GM12878 (cell line): ENCODE measurements at regions not wholly inside any gene's neighbourhood (a gene's known extent, or its start where the extent isn't known, plus 50 kb on each side); places are given as distances from the start of the nearest gene placed in this dataset.

ENCODE experiments used
- ATF2 ChIP-seq: IDR thresholded peaks from 2 replicates; pipeline ENCODE4 v1.6.1; 2012; ENCODE audit warnings: low read length, inconsistent platforms
- DPF2 ChIP-seq: fragments of 450-650 bp; IDR thresholded peaks from 2 replicates; pipeline ENCODE4 v1.6.1; 2017; ENCODE audit warnings: mild to moderate bottlenecking
- FOXM1 ChIP-seq: IDR thresholded peaks from 2 replicates; pipeline ENCODE4 v1.6.1; 2012; ENCODE audit warnings: low read depth, mild to moderate bottlenecking, inconsistent platforms, low read length, moderate library complexity
- HDAC6 ChIP-seq: fragments of 200-600 bp; sonication (generic); IDR thresholded peaks from one replicate; pipeline ENCODE4 v1.8.0; 2017; ENCODE audit warnings: antibody characterized with exemption; ENCODE audit not compliant: unreplicated experiment
- MEF2B ChIP-seq: fragments of 450-650 bp; IDR thresholded peaks from 2 replicates; pipeline ENCODE4 v1.6.1; 2018; ENCODE audit warnings: mild to moderate bottlenecking, moderate library complexity; ENCODE audit not compliant: partially characterized antibody, poor library complexity, severe bottlenecking
- MXI1 ChIP-seq: fragments of 150-350 bp; IDR thresholded peaks from 2 replicates; pipeline ENCODE4 v1.6.1; 2011; ENCODE audit warnings: low read depth, mild to moderate bottlenecking, inconsistent platforms, low read length, improper control_type of control experiment
- MYB ChIP-seq: fragments of 150-350 bp; IDR thresholded peaks from 2 replicates; pipeline ENCODE4 v1.6.1; 2014; ENCODE audit warnings: mild to moderate bottlenecking, low read depth, low read length, borderline replicate concordance
- NFXL1 ChIP-seq: fragments of 450-650 bp; IDR thresholded peaks from 2 replicates; pipeline ENCODE4 v1.6.1; 2017; ENCODE audit warnings: antibody characterized with exemption, mild to moderate bottlenecking, borderline replicate concordance
- NKRF ChIP-seq: fragments of 450-650 bp; conservative IDR thresholded peaks from 2 replicates; pipeline ENCODE4 v1.6.1; 2017; ENCODE audit warnings: mild to moderate bottlenecking, moderate library complexity
- NR2C1 ChIP-seq: fragments of 450-650 bp; IDR thresholded peaks from 2 replicates; pipeline ENCODE4 v1.6.1; 2017; ENCODE audit warnings: antibody characterized with exemption, mild to moderate bottlenecking, moderate library complexity
- POLR2AphosphoS2 ChIP-seq: IDR thresholded peaks from 2 replicates; pipeline ENCODE4 v1.6.1; 2011; ENCODE audit warnings: low read depth, mild to moderate bottlenecking, low read length, improper control_type of control experiment, moderate library complexity
- RCOR1 ChIP-seq: conservative IDR thresholded peaks from 2 replicates; pipeline ENCODE4 v1.6.1; 2012; ENCODE audit warnings: low read depth, low read length, improper control_type of control experiment
- REST ChIP-seq: IDR thresholded peaks from 2 replicates; pipeline ENCODE4 v1.6.1; 2012; ENCODE audit warnings: mild to moderate bottlenecking, low read depth, low read length
- TCF7 ChIP-seq: IDR thresholded peaks from 2 replicates; pipeline ENCODE4 v1.6.1; 2014; ENCODE audit warnings: antibody characterized with exemption, borderline replicate concordance
- ZBTB40 ChIP-seq: fragments of 450-650 bp; IDR thresholded peaks from 2 replicates; pipeline ENCODE4 v1.6.1; 2016; ENCODE audit warnings: mild to moderate bottlenecking, moderate library complexity, borderline replicate concordance
- ZNF274 ChIP-seq: IDR thresholded peaks from one replicate; pipeline ENCODE4 v1.8.0; 2011; ENCODE audit not compliant: insufficient read length, insufficient read depth
- ZNF384 ChIP-seq: IDR thresholded peaks from 2 replicates; pipeline ENCODE4 v1.6.1; 2012; ENCODE audit warnings: low read depth, mild to moderate bottlenecking, low read length, improper control_type of control experiment, borderline replicate concordance

- TF ChIP-seq ZNF274 (no peak), ZBTB40 (no peak), HDAC6 (no peak), TCF7 (no peak), NR2C1 (no peak), NKRF (no peak), POLR2AphosphoS2 (no peak), ATF2 (peak; percentile 50; the same call in 1 of the 2 replicates), ZNF384 (peak; percentile 100), FOXM1 (peak; percentile 63; the same call in 1 of the 2 replicates), MEF2B (peak; percentile 87), MXI1 (peak; percentile 68), DPF2 (no peak), REST (no peak), NFXL1 (no peak), RCOR1 (0 out of 2 replicates have a peak, but pooled peaks have one; percentile 36), MYB (no peak)
These were observed 206.5 kb upstream of the STK26 start (continued) for GRCh38 chrX:131816551-131817136.
